Sigmoid colon (tissue), 4 donors: ENCODE measurements at regions not wholly inside any gene's neighbourhood (a gene's known extent, or its start where the extent isn't known, plus 50 kb on each side); places are given as distances from the start of the nearest gene placed in this dataset.

Experiments
- EP300 ChIP-seq, 4 donors: sonication (generic); formaldehyde crosslinking; IDR thresholded peaks; one replicate each; pipeline ENCODE4 v1.6.1; 2017; ENCODE audit warnings: antibody characterized with exemption in 4 of 4
- POLR2A ChIP-seq, 2 donors: fragments of 450-650 bp; IDR thresholded peaks; one replicate each; pipeline ENCODE4 v1.6.1; 2016; ENCODE audit warnings: antibody characterized with exemption in 2 of 2, mild to moderate bottlenecking in 2 of 2, moderate library complexity in 2 of 2
- POLR2AphosphoS5 ChIP-seq, 4 donors: sonication (generic); formaldehyde crosslinking; IDR thresholded peaks; one replicate each; pipeline ENCODE4 v1.6.1; 2017; ENCODE audit warnings: antibody characterized with exemption in 4 of 4
- TF ChIP-seq, protein P1 (sequence below), 4 experiments: fragments of 450-650 bp in 3 of 4; fragments of 200-600 bp in 1 of 4; IDR thresholded peaks; one replicate each; pipeline ENCODE4 v1.5.1; 2016 to 2019; ENCODE audit warnings: antibody characterized with exemption in 4 of 4, mild to moderate bottlenecking in 3 of 4, moderate library complexity in 2 of 4

GRCh38 chr1:195568389-195568788 lies 1039.9 kb downstream of the KCNT2 start:
- TF ChIP-seq, protein P1, sequence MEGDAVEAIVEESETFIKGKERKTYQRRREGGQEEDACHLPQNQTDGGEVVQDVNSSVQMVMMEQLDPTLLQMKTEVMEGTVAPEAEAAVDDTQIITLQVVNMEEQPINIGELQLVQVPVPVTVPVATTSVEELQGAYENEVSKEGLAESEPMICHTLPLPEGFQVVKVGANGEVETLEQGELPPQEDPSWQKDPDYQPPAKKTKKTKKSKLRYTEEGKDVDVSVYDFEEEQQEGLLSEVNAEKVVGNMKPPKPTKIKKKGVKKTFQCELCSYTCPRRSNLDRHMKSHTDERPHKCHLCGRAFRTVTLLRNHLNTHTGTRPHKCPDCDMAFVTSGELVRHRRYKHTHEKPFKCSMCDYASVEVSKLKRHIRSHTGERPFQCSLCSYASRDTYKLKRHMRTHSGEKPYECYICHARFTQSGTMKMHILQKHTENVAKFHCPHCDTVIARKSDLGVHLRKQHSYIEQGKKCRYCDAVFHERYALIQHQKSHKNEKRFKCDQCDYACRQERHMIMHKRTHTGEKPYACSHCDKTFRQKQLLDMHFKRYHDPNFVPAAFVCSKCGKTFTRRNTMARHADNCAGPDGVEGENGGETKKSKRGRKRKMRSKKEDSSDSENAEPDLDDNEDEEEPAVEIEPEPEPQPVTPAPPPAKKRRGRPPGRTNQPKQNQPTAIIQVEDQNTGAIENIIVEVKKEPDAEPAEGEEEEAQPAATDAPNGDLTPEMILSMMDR (IDR thresholded peaks at IDR 0.05): no peak
- TF ChIP-seq POLR2A (IDR thresholded peaks at IDR 0.05) (no peak), EP300 (IDR thresholded peaks at IDR 0.05) (no peak), POLR2AphosphoS5 (IDR thresholded peaks at IDR 0.05) (no peak)
